ENCODE measurements at regions not wholly inside any gene's neighbourhood (a gene's known extent, or its start where the extent isn't known, plus 50 kb on each side); places are given as distances from the start of the nearest gene placed in this dataset.
"Not testable (repeated sequence)": the region's sequence is repeated elsewhere in the genome, so short reads cannot be mapped to it uniquely, and the experiment has no call there.

- no peak for DNase-seq
Observed at GRCh38 chr10:81674941-81675340, 200.1 kb upstream of the NRG3 start.

- DNase-seq, result no peak
Observed at GRCh38 chr10:81679291-81679690, 195.7 kb upstream of the NRG3 start.

GRCh38 chr10:81680359-81680758 is 194.6 kb upstream of the NRG3 start:
- no peak for DNase-seq

GRCh38 chr10:81688459-81688858 is 186.5 kb upstream of the NRG3 start:
- DNase-seq, result no peak

GRCh38 chr10:81696609-81697388 is 178.2 kb upstream of the NRG3 start:
- DNase-seq, result no peak

- no peak for DNase-seq
Observed at GRCh38 chr10:81704596-81704995, 170.4 kb upstream of the NRG3 start.

GRCh38 chr10:81708416-81708815 is 166.6 kb upstream of the NRG3 start:
- DNase-seq, result no peak

GRCh38 chr10:81708929-81709328 is 166.1 kb upstream of the NRG3 start:
- no peak for DNase-seq

- DNase-seq, result no peak
Observed at GRCh38 chr10:81722399-81722798, 152.6 kb upstream of the NRG3 start.

- DNase-seq, result no peak
Observed at GRCh38 chr10:81724431-81724830, 150.6 kb upstream of the NRG3 start.

GRCh38 chr10:81725851-81726250 is 149.1 kb upstream of the NRG3 start:
- no peak for DNase-seq

GRCh38 chr10:81728692-81729091 is 146.3 kb upstream of the NRG3 start:
- DNase-seq, result no peak

GRCh38 chr10:81730891-81731290 is 144.1 kb upstream of the NRG3 start:
- DNase-seq, result no peak

- no peak for DNase-seq
Observed at GRCh38 chr10:81733542-81733941, 141.5 kb upstream of the NRG3 start.

GRCh38 chr10:81735167-81735566 is 139.8 kb upstream of the NRG3 start:
- DNase-seq, result not testable (repeated sequence)

- no peak for DNase-seq
Observed at GRCh38 chr10:81759111-81759510, 115.9 kb upstream of the NRG3 start.

- no peak for DNase-seq
Observed at GRCh38 chr10:81784111-81784597, 90.8 kb upstream of the NRG3 start.

- no peak for DNase-seq
Observed at GRCh38 chr10:81792729-81793128, 82.3 kb upstream of the NRG3 start.

- DNase-seq, result no peak
Observed at GRCh38 chr10:81806842-81807241, 68.2 kb upstream of the NRG3 start.

GRCh38 chr10:81814842-81815241 is 60.2 kb upstream of the NRG3 start:
- DNase-seq, result no peak

GRCh38 chr10:81817596-81818170 is 57.3 kb upstream of the NRG3 start:
- DNase-seq, result no peak

- no peak for DNase-seq
Observed at GRCh38 chr10:81820418-81820817, 54.6 kb upstream of the NRG3 start.

Measured in NCI-H2081 treated with DMSO at 0.1 percent for 48 hours (cell line).